ENCODE measurements at regions not wholly inside any gene's neighbourhood (a gene's known extent, or its start where the extent isn't known, plus 50 kb on each side); places are given as distances from the start of the nearest gene placed in this dataset.

DNA sequence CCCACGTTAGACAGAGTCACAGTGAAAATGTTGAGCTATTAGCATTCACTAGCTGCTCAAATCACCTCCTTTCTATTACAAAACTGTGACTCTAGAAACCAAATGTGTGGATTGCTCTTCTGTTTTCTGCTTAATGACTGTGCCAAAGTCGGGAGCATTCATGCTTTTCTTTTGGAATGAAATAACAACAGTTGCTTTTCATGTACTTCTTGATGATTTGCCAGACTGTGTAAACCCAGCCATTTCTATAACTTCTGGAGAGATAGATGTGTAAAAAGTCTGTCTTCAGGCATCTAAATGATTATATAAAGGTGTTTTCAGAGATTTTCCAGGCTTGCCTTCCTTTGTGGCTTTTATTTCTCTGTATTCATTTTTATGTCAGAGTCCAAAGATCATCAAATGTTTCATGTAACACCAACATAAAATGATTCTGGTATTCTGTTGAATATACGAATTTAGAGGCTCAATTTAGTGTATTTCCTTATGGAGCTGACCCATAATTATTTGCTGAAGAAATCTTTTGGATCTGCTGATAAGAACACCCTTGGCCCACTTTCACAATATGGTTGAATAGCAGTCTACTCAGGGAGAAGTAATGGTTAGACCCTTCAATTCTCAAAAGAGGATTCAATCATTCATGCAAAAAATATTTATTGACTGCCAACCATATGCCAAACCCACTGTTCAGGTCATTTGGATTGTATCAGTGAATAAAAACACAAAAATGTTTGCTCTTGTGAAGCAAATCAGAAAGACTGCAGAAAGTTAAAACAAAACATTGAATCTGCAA, 581.2 kb downstream of the CDH18 start:
- no peak overlapping the region for H3K4me3 ChIP-seq (ENCODE audit: low read length)
- H3K79me2 ChIP-seq (ENCODE audit: control insufficient read depth, low read length), result no peaks in the 10 kb centered on the region
- no peak for TF ChIP-seq EZH2phosphoT487 (IDR thresholded peaks at IDR 0.05; ENCODE audit: borderline replicate concordance, low read length)
- TF ChIP-seq, protein P1, sequence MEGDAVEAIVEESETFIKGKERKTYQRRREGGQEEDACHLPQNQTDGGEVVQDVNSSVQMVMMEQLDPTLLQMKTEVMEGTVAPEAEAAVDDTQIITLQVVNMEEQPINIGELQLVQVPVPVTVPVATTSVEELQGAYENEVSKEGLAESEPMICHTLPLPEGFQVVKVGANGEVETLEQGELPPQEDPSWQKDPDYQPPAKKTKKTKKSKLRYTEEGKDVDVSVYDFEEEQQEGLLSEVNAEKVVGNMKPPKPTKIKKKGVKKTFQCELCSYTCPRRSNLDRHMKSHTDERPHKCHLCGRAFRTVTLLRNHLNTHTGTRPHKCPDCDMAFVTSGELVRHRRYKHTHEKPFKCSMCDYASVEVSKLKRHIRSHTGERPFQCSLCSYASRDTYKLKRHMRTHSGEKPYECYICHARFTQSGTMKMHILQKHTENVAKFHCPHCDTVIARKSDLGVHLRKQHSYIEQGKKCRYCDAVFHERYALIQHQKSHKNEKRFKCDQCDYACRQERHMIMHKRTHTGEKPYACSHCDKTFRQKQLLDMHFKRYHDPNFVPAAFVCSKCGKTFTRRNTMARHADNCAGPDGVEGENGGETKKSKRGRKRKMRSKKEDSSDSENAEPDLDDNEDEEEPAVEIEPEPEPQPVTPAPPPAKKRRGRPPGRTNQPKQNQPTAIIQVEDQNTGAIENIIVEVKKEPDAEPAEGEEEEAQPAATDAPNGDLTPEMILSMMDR (IDR thresholded peaks at IDR 0.05; ENCODE audit: low read depth, low read length, poor library complexity, severe bottlenecking), result no peak
- H3K4me2 ChIP-seq (ENCODE audit: low read length), result no peak overlapping the region
- H3K27ac ChIP-seq (ENCODE audit: low read depth, low read length), result no peak overlapping the region
- no peaks in the 10 kb centered on the region for H3K36me3 ChIP-seq (ENCODE audit: control insufficient read depth, low read length)
- peaks cover 3% of the 10 kb centered on the region; the same call in 1 of the 2 replicates for H3K9me3 ChIP-seq (ENCODE audit: control insufficient read depth, insufficient read depth, low read length)
- no peaks in the 10 kb centered on the region for H3K4me1 ChIP-seq (ENCODE audit: control insufficient read depth, low read length)
- H4K20me1 ChIP-seq (ENCODE audit: control insufficient read depth, insufficient read depth, low read depth, low read length), result no peaks in the 10 kb centered on the region
- no peaks in the 10 kb centered on the region for H3F3A ChIP-seq (ENCODE audit: control insufficient read depth, insufficient read depth)
- H3K27me3 ChIP-seq (ENCODE audit: control insufficient read depth, low read length), result no peaks in the 10 kb centered on the region
- no peaks in the 10 kb centered on the region for H3K9me2 ChIP-seq (replicated peaks; ENCODE audit: control insufficient read depth, low read length)

GRCh38 chr5:19408149-19408548, 579.9 kb downstream of the CDH18 start:
- Histone ChIP-seq H3K9me3 (ENCODE audit: control insufficient read depth, insufficient read depth, low read length) (peaks cover 3% of the 10 kb centered on the region; the same call in 1 of the 2 replicates), H3K36me3 (ENCODE audit: control insufficient read depth, low read length) (no peaks in the 10 kb centered on the region), H3K79me2 (ENCODE audit: control insufficient read depth, low read length) (no peaks in the 10 kb centered on the region), H3K9me2 (replicated peaks; ENCODE audit: control insufficient read depth, low read length) (no peaks in the 10 kb centered on the region), H3F3A (ENCODE audit: control insufficient read depth, insufficient read depth) (no peaks in the 10 kb centered on the region), H4K20me1 (ENCODE audit: control insufficient read depth, insufficient read depth, low read depth, low read length) (no peaks in the 10 kb centered on the region), H3K4me2 (ENCODE audit: low read length) (no peak overlapping the region), H3K4me1 (ENCODE audit: control insufficient read depth, low read length) (no peaks in the 10 kb centered on the region), H3K27me3 (ENCODE audit: control insufficient read depth, low read length) (no peaks in the 10 kb centered on the region), H3K27ac (ENCODE audit: low read depth, low read length) (no peak overlapping the region), H3K4me3 (ENCODE audit: low read length) (no peak overlapping the region)
- TF ChIP-seq EZH2phosphoT487 (IDR thresholded peaks at IDR 0.05; ENCODE audit: borderline replicate concordance, low read length), result no peak
- TF ChIP-seq, protein P1 (IDR thresholded peaks at IDR 0.05; ENCODE audit: low read depth, low read length, poor library complexity, severe bottlenecking), result no peak

- H3K27ac ChIP-seq (ENCODE audit: low read depth, low read length), result no peak overlapping the region
- H4K20me1 ChIP-seq (ENCODE audit: control insufficient read depth, insufficient read depth, low read depth, low read length), result no peaks in the 10 kb centered on the region
- H3F3A ChIP-seq (ENCODE audit: control insufficient read depth, insufficient read depth), result no peaks in the 10 kb centered on the region
- H3K79me2 ChIP-seq (ENCODE audit: control insufficient read depth, low read length), result no peaks in the 10 kb centered on the region
- no peaks in the 10 kb centered on the region for H3K27me3 ChIP-seq (ENCODE audit: control insufficient read depth, low read length)
- H3K4me2 ChIP-seq (ENCODE audit: low read length), result no peak overlapping the region
- no peak for TF ChIP-seq EZH2phosphoT487 (IDR thresholded peaks at IDR 0.05; ENCODE audit: borderline replicate concordance, low read length)
- no peaks in the 10 kb centered on the region for H3K9me2 ChIP-seq (replicated peaks; ENCODE audit: control insufficient read depth, low read length)
- no peaks in the 10 kb centered on the region for H3K36me3 ChIP-seq (ENCODE audit: control insufficient read depth, low read length)
- peaks cover 3% of the 10 kb centered on the region; the same call in 1 of the 2 replicates for H3K9me3 ChIP-seq (ENCODE audit: control insufficient read depth, insufficient read depth, low read length)
- H3K4me3 ChIP-seq (ENCODE audit: low read length), result no peak overlapping the region
- H3K4me1 ChIP-seq (ENCODE audit: control insufficient read depth, low read length), result no peaks in the 10 kb centered on the region
These were observed 576.1 kb downstream of the CDH18 start for GRCh38 chr5:19411936-19412335.
